PFSK-1 (cell line): ENCODE measurements at regions not wholly inside any gene's neighbourhood (a gene's known extent, or its start where the extent isn't known, plus 50 kb on each side); places are given as distances from the start of the nearest gene placed in this dataset.

Experiments
- POLR2AphosphoS5 ChIP-seq: IDR thresholded peaks from 2 replicates; pipeline ENCODE4 v1.6.1; 2012; ENCODE audit warnings: low read depth, mild to moderate bottlenecking, control low read depth, low read length, moderate library complexity
- REST ChIP-seq, 2 experiments: IDR thresholded peaks; 2 replicates each; pipeline versions ENCODE4 v1.6.1 to v1.8.0; 2011 to 2012; ENCODE audit warnings: low read depth in 2 of 2, low read length in 2 of 2, control low read depth in 1 of 2, inconsistent platforms in 1 of 2, mild to moderate bottlenecking in 1 of 2, moderate library complexity in 1 of 2; ENCODE audit not compliant: insufficient read depth in 1 of 2
- TAF1 ChIP-seq: IDR thresholded peaks from 2 replicates; pipeline ENCODE4 v1.6.1; 2012; ENCODE audit warnings: low read length, control low read depth, borderline replicate concordance; ENCODE audit not compliant: insufficient read depth

- TF ChIP-seq POLR2AphosphoS5: no peak
- TF ChIP-seq REST (IDR thresholded peaks at IDR 0.05; ENCODE audit: insufficient read depth in 1 of 2, low read depth in 2 of 2, low read length in 2 of 2): no peak
- TF ChIP-seq TAF1: no peak
Observed at GRCh38 chr17:68695659-68696058, 94.5 kb upstream of the FAM20A start.
